Transverse colon (tissue), 3 donors: ENCODE measurements at regions not wholly inside any gene's neighbourhood (a gene's known extent, or its start where the extent isn't known, plus 50 kb on each side); places are given as distances from the start of the nearest gene placed in this dataset.

Source experiments
- EP300 ChIP-seq: sonication (generic); formaldehyde crosslinking; IDR thresholded peaks from one replicate; pipeline ENCODE4 v1.6.1; 2017; ENCODE audit warnings: antibody characterized with exemption, low read depth
- POLR2A ChIP-seq: fragments of 450-650 bp; IDR thresholded peaks from one replicate; pipeline ENCODE4 v1.6.1; 2016; ENCODE audit warnings: antibody characterized with exemption, mild to moderate bottlenecking, moderate library complexity
- TF ChIP-seq, protein P1 (sequence below), 5 experiments: fragments of 200-600 bp in 3 of 5; fragments of 450-650 bp in 2 of 5; sonication (generic) in 3 of 5; IDR thresholded peaks; 1 replicate in 2 of 5; 2 replicates in 3 of 5; pipeline ENCODE4 v1.5.1; 2016 to 2017; ENCODE audit warnings: antibody characterized with exemption in 5 of 5, inconsistent platforms in 3 of 5, mild to moderate bottlenecking in 2 of 5, moderate library complexity in 1 of 5

DNA sequence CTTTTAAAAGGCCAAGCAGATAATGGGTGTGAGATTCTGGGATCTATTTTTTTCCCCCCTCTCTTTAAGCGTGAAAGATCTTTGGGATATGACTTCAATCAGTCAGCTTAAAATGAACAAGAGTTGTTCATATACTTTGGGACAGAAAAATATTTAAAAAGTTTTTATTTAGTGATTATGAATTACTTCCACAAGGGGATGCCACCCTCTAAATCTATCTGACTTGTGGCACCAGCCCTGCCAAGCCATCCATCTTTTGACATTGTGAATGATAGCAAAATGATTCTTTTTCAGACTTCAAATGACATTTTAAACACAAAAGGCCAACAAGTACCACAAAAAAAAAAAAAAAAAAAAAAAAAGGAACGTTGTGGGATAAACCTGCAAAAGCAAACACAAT, 111.0 kb upstream of the HMHB1 start:
- TF ChIP-seq EP300 = no peak
- TF ChIP-seq, protein P1, sequence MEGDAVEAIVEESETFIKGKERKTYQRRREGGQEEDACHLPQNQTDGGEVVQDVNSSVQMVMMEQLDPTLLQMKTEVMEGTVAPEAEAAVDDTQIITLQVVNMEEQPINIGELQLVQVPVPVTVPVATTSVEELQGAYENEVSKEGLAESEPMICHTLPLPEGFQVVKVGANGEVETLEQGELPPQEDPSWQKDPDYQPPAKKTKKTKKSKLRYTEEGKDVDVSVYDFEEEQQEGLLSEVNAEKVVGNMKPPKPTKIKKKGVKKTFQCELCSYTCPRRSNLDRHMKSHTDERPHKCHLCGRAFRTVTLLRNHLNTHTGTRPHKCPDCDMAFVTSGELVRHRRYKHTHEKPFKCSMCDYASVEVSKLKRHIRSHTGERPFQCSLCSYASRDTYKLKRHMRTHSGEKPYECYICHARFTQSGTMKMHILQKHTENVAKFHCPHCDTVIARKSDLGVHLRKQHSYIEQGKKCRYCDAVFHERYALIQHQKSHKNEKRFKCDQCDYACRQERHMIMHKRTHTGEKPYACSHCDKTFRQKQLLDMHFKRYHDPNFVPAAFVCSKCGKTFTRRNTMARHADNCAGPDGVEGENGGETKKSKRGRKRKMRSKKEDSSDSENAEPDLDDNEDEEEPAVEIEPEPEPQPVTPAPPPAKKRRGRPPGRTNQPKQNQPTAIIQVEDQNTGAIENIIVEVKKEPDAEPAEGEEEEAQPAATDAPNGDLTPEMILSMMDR (IDR thresholded peaks at IDR 0.05) = no peak
- no peak for TF ChIP-seq POLR2A
